ENCODE measurements at regions not wholly inside any gene's neighbourhood (a gene's known extent, or its start where the extent isn't known, plus 50 kb on each side); places are given as distances from the start of the nearest gene placed in this dataset.

DNA sequence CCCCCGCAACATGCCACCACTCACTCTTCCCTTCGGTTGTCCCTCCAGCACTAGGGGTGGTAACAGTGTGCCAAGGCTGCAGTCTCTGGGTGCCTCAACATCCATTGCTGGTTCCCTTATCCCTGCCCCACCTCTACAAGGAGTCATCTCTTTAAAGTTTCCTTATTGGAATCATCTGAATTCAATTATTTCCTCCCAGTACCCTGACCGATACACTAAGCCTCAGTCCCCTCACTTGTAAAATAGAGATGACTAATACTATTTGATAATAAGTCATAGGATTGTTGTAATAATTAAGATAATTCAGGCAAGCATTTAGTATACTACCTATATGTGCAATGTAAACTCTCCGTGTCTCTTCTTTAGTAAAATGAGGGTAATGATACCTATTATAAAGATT, 352.5 kb downstream of the ENC1 start (continued):
- TF ChIP-seq, protein P1, sequence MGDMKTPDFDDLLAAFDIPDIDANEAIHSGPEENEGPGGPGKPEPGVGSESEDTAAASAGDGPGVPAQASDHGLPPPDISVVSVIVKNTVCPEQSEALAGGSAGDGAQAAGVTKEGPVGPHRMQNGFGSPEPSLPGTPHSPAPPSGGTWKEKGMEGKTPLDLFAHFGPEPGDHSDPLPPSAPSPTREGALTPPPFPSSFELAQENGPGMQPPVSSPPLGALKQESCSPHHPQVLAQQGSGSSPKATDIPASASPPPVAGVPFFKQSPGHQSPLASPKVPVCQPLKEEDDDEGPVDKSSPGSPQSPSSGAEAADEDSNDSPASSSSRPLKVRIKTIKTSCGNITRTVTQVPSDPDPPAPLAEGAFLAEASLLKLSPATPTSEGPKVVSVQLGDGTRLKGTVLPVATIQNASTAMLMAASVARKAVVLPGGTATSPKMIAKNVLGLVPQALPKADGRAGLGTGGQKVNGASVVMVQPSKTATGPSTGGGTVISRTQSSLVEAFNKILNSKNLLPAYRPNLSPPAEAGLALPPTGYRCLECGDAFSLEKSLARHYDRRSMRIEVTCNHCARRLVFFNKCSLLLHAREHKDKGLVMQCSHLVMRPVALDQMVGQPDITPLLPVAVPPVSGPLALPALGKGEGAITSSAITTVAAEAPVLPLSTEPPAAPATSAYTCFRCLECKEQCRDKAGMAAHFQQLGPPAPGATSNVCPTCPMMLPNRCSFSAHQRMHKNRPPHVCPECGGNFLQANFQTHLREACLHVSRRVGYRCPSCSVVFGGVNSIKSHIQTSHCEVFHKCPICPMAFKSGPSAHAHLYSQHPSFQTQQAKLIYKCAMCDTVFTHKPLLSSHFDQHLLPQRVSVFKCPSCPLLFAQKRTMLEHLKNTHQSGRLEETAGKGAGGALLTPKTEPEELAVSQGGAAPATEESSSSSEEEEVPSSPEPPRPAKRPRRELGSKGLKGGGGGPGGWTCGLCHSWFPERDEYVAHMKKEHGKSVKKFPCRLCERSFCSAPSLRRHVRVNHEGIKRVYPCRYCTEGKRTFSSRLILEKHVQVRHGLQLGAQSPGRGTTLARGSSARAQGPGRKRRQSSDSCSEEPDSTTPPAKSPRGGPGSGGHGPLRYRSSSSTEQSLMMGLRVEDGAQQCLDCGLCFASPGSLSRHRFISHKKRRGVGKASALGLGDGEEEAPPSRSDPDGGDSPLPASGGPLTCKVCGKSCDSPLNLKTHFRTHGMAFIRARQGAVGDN (IDR thresholded peaks at IDR 0.05) = no peak

DNA sequence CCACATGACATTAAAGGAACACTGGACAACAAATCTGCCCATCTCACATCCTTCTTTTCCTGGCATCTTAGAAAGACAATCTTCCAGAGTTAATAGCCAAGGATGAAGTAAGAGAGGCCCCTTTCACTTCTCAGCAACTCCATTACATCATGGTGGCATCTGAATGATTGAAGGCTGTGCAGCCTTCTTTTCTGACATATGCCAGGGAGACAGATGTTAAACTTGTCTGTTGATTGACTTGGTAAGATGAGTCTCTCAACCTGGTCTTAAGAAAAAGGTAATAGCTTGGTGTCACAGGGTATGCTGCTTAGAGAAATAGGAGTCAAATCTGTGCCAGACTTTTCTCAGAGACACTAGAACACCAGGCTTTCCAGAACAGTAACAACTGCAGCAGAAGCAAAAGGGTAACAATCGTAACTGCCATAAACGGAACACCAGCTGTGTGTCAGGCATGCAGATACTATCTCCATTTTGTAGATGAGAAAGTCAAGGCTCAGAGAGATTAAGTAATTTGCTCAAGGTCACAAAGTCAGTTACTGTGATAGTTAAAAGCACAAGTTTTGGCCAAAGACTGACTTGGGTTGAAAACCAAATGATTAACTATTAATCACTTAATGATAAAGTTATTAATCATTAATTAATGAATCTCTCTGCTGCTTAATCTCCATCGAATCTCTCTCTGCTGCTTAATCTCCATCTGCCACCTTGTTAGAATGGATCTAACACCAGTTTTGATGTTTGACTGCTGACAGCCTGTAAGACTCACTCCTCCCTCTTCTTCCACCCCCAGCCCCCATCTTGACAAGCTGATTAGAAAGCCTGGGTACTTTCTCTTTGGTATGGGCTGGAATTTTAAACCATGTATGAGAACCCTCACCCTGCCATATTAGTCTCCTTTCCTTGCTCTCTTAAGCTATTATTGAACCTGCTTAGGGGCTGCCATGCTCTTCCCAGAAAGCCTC, 353.5 kb downstream of the ENC1 start:
- H2AFZ ChIP-seq (ENCODE audit: control insufficient read depth, low read depth, low read length) = no peak overlapping the region
- ATAC-seq (no peak), FAIRE-seq (no peak), DNase-seq (ENCODE audit: low read depth, low spot score) (no peak)
- intact Hi-C loops (cut with micrococcal nuclease; ENCODE audit: unreplicated experiment) = no loop called here
- H3K4me3 ChIP-seq = no peak overlapping the region
- ChIA-PET POLR2A (no interaction called here), SMC1A (ENCODE audit: uncharacterized antibody, unreplicated experiment) (no interaction called here), CTCF (no interaction called here), RAD21 (ENCODE audit: unreplicated experiment) (no interaction called here)
- no peak overlapping the region for H3K4me2 ChIP-seq (ENCODE audit: control insufficient read depth, insufficient read depth)
- H3K4me1 ChIP-seq (ENCODE audit: control insufficient read depth, insufficient read depth, low read length) = no peaks in the 10 kb centered on the region
- no peaks in the 10 kb centered on the region for H3K36me3 ChIP-seq (ENCODE audit: control insufficient read depth in 2 of 2, insufficient read depth in 2 of 2, low read length in 1 of 2)
- H3K27me3 ChIP-seq (replicated peaks in 1 of 2; ENCODE audit: control insufficient read depth in 2 of 2, insufficient read depth in 2 of 2, low read length in 1 of 2) = no peaks in the 10 kb centered on the region
- no peaks in the 10 kb centered on the region; the same call in 2 of the 3 replicates for H3K9me3 ChIP-seq (replicated peaks; ENCODE audit: control insufficient read depth, insufficient read depth, low read length)
- H3K27ac ChIP-seq (ENCODE audit: control insufficient read depth, insufficient read depth) = no peak overlapping the region
- no peak overlapping the region for H3K9ac ChIP-seq (ENCODE audit: control insufficient read depth, insufficient read depth, low read length)
- H3K79me2 ChIP-seq (ENCODE audit: control insufficient read depth, insufficient read depth, low read length) = no peaks in the 10 kb centered on the region
- no peaks in the 10 kb centered on the region for H4K20me1 ChIP-seq (ENCODE audit: control insufficient read depth, insufficient read depth)
- WGBS (ENCODE audit: insufficient coverage, insufficient replicate concordance, low lambda C conversion rate, missing lambda C conversion rate) = 48% methylated on average over 3 of the region's 3 CpGs
- in situ Hi-C loops (cut with MboI) = no loop called here
- BruUV-seq (replicated peaks) = no TSS peak
- TF ChIP-seq TBL1XR1 (IDR thresholded peaks at IDR 0.05; ENCODE audit: low read depth, low read length) (no peak), GATAD2B (conservative IDR thresholded peaks at IDR 0.05; ENCODE audit: low read depth) (no peak), MEF2A (IDR thresholded peaks at IDR 0.05; ENCODE audit: insufficient read depth, low read depth, low read length) (no peak), ZBED1 (IDR thresholded peaks at IDR 0.05; ENCODE audit: borderline replicate concordance) (no peak)
- TF ChIP-seq, protein P1 (IDR thresholded peaks at IDR 0.05) = no peak
- TF ChIP-seq, protein P2, sequence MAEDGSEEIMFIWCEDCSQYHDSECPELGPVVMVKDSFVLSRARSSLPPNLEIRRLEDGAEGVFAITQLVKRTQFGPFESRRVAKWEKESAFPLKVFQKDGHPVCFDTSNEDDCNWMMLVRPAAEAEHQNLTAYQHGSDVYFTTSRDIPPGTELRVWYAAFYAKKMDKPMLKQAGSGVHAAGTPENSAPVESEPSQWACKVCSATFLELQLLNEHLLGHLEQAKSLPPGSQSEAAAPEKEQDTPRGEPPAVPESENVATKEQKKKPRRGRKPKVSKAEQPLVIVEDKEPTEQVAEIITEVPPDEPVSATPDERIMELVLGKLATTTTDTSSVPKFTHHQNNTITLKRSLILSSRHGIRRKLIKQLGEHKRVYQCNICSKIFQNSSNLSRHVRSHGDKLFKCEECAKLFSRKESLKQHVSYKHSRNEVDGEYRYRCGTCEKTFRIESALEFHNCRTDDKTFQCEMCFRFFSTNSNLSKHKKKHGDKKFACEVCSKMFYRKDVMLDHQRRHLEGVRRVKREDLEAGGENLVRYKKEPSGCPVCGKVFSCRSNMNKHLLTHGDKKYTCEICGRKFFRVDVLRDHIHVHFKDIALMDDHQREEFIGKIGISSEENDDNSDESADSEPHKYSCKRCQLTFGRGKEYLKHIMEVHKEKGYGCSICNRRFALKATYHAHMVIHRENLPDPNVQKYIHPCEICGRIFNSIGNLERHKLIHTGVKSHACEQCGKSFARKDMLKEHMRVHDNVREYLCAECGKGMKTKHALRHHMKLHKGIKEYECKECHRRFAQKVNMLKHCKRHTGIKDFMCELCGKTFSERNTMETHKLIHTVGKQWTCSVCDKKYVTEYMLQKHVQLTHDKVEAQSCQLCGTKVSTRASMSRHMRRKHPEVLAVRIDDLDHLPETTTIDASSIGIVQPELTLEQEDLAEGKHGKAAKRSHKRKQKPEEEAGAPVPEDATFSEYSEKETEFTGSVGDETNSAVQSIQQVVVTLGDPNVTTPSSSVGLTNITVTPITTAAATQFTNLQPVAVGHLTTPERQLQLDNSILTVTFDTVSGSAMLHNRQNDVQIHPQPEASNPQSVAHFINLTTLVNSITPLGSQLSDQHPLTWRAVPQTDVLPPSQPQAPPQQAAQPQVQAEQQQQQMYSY (CRISPR knock-in tag; IDR thresholded peaks at IDR 0.05) = no peak
